8988T (cell line): ENCODE measurements at regions not wholly inside any gene's neighbourhood (a gene's known extent, or its start where the extent isn't known, plus 50 kb on each side); places are given as distances from the start of the nearest gene placed in this dataset.

ENCODE experiments used
- DNase-seq: peaks from one replicate; pipeline ENCODE4 v3.0.0; 2011

DNA sequence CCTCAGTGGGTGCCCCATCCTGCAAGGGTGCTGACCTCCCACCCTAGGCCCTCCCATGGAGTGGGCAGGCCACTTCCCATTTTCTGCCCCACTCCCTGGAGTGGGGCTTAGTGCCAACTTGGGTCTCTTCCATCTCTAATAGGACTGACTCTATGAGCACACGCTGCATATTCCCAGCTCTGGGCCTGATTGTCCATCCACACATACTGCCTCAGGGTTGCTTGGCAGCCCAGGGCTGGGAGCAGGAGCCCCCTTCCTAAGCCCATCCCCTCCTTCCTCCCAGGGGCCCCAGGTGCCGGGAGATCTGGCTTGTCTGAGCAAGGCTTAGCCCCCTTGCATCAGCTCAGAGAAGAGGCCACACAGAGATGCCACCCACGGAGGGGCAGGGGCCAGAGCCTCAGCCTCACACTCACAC, 55.1 kb downstream of the PJA1 start:
- DNase-seq: no peak

DNA sequence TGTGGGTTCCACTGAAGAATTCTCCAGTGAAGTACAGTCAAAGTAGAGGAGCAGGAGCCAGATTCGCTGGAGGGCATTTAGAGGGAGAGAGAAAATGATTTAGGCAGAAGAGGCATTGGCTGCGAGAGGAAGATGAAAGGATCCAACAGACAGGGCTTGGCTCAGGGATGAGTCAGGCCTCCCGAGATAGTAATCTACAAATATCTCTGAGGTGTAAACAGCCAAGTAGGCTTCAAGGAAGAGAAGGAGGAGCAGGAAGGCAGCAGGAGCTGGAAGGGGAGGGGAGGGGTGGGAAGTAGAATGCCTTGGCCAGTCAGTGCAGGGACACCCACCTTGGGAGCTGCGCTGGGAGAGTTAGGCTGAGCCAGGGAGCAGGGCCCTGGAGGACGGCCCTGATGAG, 55.5 kb downstream of the PJA1 start:
- no peak for DNase-seq

DNA sequence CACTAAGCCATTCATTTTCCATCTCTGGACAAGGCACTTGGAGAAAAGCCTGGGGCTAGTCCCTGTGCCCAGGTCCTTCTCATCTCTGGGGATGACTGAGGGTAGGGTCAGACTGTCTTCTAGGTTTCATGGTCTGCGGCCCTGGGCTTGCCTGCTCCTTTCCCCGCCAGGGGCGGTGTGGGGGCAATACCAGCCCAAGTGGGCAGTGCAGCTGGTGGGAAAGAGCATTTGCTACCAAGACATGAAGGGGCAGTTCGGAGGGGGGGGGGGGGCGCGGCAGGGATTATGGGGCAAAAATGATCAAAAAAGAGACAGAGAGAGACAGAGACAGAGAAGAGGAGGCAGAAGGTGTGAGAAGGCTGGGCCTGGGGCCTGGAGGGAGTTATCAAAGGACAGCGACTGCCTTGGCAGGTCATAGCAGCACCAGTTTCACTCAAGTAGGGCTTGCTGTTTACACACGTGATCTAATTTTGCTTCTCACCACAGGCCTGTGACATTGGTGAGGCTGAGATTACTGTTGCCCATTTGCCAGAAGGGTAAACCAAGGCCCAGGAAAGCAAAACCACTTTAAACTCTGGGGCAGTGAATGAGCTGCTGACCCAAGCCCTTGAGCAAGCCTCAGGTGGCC, 56.1 kb downstream of the PJA1 start:
- DNase-seq: no peak

DNA sequence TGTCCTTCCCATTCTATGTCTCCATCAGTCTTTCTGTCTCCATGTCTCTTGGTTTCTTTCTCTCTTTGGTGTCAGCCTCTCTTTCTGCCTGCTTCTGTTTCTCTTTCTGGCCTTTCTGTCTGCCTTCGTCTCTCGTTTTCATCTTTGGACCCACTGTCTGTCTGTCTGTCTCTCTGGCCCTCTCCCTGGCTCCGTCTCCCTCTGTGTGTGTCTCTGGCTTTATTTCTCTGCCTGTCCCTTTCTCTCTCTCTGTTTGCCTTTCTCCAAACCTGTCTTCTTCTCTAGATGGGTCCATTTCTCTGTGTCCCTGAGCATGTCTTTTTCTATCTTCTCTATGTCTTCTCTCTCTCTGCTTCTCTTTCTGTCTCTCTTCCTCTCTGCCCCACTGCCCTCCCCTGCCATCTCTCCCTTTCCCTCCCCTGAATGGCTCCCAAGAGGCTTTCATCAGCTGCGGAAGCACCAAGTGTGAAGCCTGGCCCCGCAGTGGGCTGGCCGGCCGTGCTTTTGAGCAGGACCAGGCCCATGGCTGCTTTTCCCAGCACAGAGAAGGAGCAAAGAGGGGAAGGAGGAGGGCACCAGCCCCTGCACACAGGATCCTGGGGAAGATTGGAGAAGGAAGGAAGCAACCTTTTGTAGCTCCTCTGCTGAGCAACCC, 57.4 kb downstream of the PJA1 start:
- no peak for DNase-seq

DNA sequence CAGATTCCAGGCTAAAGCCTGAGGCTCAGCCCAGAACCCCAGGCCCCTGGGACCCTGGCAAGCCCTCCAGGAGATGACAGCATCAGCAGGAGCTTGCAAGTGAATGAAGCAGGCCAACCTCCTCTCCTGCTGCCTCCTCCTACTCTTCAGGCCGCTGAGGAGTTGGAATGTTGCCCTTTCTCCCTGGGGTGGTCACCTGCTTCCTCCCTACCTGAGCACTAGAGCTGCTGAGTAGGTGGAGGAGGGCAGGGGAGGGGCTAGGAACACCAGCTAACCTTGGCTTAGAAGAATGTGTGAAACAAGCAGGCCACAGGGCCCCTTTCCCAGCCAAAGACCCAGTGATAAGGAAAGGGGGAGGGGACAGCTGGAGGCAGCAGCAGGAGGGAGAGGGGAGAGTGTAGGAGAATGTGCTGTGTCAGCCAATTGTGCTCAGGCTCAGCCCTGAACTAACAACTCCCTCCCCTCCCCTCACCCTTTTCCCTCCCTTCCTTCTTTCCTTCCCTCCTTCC, 58.0 kb downstream of the PJA1 start:
- DNase-seq: no peak

DNA sequence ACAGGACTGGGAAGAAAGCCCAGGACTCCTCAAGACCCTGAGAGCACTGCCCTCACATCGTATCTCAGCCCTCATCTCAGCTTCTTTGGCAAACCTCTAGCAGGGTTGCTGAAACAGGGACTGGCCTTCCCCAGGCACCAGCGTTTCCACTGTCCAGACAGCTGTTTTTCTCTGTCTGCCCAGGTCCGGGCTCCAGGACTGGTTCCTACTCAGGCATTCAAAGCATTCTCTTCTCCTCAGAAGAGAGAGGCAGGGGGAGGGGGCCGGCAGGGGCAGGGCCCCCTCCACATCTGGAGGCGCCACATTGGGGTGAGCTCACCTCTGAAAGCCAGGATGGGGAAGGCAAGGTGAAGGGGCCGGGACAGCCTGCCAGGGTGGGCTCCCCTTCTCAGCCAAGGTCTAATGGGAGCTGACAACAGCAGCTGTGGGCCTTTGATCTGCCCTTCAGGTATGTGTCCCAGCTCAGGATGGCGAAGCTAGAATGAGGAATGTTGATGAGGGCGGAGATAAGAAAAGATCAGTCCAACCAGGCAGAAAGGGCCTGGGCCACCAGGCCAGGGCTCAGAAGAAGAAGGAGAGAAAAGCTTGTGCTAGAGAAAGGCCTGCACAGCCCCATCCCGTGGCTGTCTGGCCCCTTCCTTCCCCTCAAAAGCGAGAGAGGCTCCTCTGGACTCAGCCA, 60.4 kb downstream of the PJA1 start:
- DNase-seq: no peak

DNA sequence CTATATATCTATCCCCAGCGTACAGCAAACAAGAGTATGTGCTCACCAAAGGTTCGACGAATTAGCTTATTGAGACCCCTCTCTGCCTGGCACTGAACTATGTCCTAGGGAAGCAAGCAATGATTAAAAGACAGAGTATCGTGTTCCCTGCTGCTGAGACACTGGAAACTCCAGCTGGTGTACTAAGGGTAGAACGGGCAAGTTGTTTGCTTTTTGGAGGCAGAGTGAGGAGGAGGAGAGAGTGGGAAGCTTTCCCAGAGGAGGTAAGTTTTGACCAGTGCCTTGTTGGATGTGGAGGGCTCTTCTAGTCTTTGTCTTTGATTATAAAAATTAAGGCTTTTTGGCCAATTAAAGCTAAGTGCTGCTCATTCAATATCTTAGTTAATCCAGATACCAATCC, 61.7 kb downstream of the PJA1 start:
- no peak for DNase-seq

DNA sequence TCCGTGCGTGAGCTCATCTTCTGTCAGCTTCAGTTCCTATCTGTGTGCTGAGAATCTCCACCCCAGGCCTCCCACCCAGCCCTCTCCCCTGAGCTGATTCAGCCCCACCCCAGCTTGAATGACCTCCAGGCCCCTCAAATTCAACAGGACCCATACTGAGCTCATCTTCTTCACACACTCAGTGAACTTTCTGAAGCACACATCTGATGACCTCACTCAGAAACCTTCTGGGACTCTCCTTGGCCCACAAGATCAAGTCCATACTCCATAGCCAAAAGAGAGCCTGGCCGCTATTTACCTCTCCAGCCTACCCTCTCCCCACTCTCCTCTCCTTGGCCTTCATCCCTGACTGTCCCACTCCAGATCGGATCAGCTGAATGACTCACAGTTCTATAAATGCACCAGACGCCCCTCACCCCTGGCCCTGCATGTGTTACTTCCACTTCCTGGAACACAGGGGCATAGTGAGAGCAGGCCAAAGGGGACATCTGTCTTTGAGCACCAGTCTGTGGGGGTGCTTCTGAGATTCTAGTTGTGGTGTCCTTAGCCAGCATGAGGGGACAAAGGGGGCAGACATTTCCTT, 62.5 kb downstream of the PJA1 start:
- DNase-seq: no peak

DNA sequence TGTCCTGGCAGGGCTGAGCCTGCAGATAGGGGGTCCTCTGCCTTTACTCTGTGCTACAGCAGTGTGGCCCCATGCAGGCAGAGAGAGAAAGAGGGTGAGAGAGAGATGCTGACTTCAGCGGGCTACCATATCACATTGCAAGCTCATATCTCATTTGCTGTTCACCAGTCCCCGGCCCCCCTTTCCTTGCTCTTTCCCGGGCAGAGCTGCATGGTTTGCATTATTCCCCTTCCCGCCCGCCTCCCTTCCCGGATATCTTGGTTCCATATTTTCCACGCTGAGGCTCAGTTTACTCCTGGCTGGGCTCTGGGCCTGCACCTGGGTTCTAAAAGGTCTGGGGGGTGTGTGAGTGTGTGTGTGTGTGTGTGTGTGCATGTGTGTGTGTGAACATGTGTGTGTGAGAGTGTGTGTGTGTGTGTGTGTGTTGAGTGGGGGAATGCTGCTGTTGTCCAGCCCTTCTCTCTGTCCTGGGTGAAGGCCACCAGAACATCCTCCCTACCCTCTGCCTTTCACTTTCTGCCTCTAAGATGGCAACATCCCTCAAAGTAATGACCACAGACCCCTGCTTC, 63.5 kb downstream of the PJA1 start:
- DNase-seq: no peak

DNA sequence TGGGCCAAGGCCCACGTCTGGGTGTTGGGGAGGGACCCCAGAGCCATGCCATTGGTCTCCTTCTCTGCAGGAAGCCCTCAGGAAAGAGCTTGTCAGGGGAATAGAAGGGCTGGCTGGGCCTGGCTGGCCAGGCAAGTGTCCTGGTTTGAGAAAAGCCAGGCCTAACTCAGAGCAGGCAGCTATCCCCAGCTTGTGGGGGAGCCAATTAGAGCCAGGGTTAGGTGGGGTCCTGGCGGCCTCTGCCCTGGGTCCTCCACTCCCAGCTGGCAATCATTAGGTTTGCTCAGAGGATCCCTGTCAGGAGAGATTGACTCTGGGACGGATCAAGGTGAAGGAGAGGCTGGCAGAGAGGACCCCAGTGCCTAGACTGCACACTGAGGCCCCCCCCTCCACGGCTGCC, 64.8 kb downstream of the PJA1 start:
- no peak for DNase-seq

DNA sequence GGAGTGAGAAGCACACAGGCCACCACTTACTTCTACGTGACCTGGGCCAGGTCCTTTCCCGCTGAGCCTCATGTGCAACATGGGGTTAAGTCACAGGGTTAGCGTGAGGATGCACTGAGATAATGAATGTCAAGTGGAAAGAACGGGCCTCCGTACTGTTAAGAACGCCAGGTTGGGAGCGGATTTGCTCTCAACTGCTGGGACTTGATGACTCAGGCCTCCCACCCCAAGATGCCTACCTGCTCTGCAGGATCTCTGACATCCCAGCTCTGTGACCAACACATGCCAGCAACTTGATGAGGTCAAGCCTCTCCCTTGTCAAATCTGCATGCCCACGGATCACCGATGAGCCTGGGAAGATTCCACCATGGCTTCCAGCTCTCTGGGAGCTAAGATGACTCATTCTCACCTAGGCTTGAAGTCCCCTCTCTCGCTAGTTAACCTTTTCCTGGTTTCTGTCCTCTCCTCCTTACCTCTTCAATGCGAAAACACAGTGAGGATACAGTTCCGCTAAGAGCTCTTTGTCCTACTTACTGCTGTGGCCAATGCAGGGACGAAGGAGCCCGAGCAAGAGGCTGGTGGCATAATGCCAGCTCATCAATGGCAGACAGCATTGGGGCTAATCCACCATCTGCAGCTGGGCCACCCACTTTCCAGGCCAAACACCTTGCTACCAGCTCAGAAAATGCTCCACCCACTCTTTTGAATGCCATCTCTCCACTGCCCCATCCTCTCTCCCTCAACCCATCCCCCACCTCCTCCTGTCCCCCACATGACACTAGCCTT, 67.6 kb downstream of the PJA1 start:
- no peak for DNase-seq

DNA sequence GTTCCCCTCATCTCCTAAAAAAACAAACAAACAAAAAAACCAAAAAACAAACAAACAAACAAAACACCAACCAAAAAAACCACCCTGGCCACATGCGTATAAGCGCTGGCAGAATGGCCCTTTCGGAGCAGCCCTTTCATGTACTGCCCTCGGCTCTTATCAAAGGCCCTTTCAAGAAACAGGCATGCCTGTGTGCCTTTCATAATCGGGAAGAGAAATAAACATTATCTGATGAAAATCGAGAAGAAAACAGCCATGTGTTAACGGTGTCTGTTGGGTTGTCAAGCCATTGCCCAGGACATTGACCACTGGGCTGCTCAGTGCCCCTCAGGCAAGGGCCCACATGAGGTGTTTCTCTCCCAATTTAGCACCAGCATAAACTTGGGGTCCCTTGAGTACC, 68.3 kb downstream of the PJA1 start:
- no peak for DNase-seq

DNA sequence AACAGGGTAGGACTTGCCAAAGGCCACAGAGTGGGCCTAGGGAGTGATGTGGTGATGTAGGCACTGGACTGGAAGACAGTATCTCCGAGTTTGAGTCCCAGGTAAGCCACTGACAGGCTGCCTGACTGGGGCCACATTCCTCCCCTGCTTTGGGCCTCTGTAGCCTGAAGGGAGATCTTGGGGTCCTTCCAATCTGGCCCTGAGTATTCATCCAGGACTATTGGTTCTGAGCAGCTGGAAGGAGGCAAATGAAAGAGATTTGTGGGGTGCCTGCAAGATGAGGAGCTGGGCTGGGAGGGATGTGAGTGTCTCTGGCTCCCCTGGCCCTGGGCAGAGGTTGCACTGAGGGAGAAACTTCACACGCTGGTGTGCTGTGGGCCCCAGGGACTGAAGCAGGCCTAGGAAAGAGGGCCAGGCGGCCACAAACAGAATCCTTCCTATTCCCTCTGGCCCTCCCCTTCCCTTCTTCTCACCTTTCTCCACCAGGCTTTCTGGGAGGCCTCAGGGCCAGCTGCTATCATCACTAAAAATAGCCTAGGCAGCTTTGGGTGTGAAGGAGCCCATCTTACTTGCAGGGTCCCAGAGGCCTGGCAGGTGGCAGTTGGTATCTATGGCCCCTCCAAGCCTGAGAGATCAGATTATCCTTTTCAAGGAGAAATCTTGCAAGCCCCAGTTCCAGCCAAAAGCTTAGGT, 70.1 kb downstream of the PJA1 start:
- no peak for DNase-seq

DNA sequence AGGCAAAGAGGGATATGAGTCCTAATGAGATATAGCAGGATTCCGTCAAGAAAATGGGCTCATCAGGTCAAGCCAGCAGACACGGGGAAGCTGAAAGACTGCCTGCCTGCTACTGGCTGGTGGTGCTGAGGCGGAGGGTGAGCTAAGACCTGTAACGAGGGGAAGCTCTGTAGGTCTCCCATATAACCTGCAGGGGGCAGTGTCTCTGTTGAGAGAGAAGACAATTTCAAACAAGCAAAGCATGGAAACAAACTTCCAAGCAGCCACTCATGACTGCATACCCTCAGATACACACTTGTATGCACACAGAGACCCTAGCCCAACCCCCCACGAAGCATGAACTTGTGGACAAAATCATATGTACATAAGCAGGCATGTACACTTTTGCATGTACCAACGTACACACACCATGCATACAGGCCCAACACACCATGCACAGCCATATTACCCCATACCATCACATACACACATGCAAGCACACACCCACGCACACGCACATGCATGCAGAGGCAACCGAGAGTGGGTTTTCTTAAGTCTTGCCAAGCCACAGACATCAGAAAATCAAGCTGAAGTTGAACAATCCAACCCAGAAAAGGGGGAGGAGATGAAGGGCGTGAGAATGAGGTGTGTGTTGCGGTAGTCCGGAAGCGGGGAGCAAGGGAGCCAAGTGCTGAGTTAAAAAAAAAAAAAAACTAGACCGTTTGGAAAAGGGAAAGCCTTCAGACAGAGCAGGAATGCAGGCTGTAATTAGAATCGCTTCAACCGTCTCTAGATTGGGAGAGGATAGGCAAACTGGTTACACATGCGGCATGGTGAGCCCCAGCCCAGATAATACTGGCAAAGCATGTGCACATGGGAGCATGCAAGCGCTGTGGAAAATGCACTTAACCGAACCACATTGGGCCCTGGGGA, 71.0 kb downstream of the PJA1 start:
- peak; percentile 42 for DNase-seq

DNA sequence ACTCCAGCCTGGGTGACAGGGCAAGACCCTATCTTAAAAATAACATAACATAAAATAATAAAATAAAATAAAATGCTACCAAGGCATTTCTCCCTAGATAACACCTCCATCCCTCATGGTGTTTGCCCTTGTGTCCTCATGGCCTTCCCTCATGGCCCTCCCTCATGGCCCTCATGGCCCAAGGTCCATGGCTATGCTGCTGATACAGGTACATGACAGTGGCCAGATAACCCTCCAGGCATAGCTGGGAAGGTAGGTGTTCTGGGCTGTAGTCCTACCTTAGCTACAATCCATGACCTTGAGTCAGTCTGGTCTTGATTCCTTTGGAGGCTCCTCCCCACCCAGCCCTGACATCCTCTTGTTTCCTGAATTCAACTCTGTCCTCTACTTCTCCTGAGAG, 75.2 kb downstream of the PJA1 start:
- DNase-seq: no peak

DNA sequence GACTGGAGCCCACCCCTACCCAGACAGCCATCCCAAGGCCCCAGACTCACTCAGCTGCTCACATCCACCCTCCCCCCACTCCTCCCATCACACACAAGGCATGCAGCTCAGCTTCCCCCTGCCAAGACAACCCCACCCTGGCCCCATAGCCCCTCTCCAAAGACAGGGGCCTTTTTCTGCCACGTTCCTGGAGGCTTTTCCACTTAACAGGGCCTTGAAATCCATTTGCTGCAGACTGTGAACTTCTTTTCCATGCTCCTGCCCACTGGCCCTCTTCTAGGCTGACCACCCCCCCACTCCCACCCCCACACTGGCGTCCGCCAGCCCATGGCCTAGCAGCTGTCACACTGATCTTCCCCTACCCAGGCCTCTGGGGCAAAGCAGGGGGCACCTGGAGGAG, 76.0 kb downstream of the PJA1 start:
- no peak for DNase-seq

DNA sequence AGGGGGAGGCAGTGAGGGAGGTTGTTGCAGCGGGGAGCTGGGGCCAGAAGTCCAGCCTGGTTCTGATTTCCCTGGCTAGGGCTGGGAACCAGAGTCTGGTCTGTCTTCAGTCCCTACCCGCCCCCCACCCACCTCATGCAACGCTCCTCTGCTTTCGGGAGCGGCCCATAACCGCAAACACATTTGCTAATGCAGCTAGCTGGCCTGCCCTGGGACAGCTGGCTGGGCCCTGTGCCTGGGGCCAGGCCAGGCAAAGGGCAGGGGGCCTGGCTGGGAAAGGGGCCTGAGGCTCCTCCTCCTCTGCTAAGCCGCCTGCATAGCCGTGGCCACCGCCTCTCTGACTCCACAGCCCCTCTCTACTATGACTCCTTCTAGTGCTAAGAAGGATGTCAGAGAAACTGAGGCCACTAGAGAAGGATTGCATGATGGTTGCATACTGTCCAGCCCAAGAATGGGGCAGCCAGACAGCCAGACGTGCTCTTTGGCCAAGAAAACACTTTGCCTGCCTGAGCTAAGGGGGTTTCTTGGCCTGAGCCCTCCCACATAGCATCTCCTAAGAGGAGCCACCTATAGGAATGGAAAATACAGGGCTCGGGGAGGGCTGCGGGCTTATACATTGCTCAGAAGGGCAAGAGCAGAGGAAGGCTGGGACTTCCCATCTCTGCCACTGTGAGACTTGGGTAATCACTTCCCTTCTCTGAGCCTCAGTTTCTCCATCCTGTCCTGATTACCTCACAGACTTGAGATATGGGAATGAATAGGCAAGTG, 76.9 kb downstream of the PJA1 start:
- DNase-seq: no peak

DNA sequence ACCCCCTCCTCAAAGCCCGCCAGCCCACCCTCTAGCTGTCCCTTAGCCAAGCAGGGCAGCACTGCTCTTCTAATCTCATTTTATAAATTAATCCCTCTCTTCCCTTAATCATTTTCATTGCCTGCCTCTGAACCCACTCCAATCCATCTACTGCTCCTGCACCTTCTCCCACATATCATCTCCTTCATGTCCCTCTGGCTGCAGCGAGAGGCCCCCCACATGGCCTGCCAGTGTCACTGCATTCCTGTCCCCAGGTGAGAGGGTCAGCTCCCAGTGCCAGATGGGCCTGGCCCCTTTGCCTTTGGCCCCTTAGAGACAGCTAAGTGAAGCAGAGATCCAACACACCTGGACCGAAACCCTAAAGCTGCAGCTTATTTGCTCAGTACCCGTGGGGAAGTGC, 79.4 kb downstream of the PJA1 start:
- DNase-seq: no peak

DNA sequence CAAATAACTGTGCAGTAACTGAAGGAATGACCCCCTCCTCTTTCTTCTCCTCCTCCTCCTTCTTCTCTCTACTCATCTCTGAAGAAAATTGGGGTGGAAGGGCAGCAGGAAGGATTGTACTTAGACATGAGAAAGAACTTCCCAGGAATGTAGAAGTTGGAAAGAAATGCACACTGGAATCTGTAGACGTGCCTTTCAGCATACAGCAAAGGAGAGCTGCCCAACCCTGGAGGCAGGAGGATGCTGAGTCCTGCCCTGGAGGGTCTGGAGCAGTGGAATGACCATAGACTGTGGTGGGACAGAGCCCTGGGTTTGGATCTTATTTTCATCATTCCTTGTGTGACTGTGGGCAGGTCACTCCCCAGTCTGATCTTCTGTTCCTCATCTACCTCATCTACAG, 80.1 kb downstream of the PJA1 start:
- no peak for DNase-seq

DNA sequence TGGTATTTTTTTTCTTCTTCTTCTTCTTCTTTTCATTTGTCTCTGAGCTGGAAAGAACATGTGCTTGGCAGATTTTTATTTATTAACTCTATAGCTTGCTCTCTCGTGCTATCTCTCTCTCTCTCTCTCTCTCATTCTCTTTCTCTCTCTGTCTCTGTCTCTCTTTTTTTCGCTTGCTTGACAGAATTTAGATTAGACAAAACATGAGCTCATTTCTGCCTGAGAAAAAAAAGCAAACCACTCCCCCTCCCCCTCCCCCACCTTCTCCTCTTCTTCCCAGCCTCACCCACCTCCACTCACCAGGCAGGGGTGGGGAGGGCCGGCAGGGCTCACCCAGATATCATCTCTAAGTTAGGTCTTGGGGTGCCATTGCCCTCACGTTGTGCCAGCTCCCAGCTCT, 81.5 kb downstream of the PJA1 start:
- no peak for DNase-seq
